HepG2 (cell line): ENCODE measurements at regions not wholly inside any gene's neighbourhood (a gene's known extent, or its start where the extent isn't known, plus 50 kb on each side); places are given as distances from the start of the nearest gene placed in this dataset.

Source experiments
- ATAC-seq: fragments of 200-7000 bp; cut with Tn5 transposase; 3 replicates; pipeline ENCODE4 v1.9.1; 2020; ENCODE audit warnings: mild to moderate bottlenecking, moderate library complexity
- BruUV-seq: library from RNA; stranded (reverse); fragments of 400-500 nt; replicated peaks from 2 replicates; lab custom pipeline; 2021; lab: Mats Ljungman, UMichigan
- CTCF ChIA-PET: fragments of 300-600 bp; formaldehyde crosslinking; extraction: SDS; loops from one replicate; lab custom pipeline; 2021; ENCODE audit warnings: low total read pairs, inconsistent platforms, low intra/inter-chr PET ratio; lab: Yijun Ruan, JAX
- POLR2A ChIA-PET: fragments of 350-600 bp; sonication (Branson Sonifier 250); formaldehyde crosslinking; loops from one replicate; lab custom pipeline; 2020; ENCODE audit warnings: antibody characterized with exemption, inconsistent platforms; lab: Yijun Ruan, JAX
- DNase-seq: peaks from one replicate; pipeline ENCODE4 v3.0.0-alpha.2; 2015; ENCODE audit warnings: low spot score
- FAIRE-seq: peaks from 3 replicates; lab custom pipeline; 2011; peaks lifted over from hg19 to GRCh38; lab: Jason Lieb, UNC
- H2AFZ ChIP-seq: one replicate; pipeline ENCODE4 v1.6.1; 2011; ENCODE audit warnings: low read length, inconsistent platforms
- H3K27ac ChIP-seq: fragments of 300-600 bp; 3 replicates; pipeline ENCODE4 v1.8.0; 2011; ENCODE audit warnings: mixed run types, mild to moderate bottlenecking, mixed read lengths, low read length, inconsistent platforms; ENCODE audit not compliant: insufficient read depth; ENCODE audit errors: extremely low read length
- H3K27me3 ChIP-seq, 2 experiments: fragments of 200-600 bp in 1 of 2; 2 replicates in 1 of 2; 3 replicates in 1 of 2; pipeline versions ENCODE4 v1.6.0 to v1.8.0; 2011; ENCODE audit warnings: low read length in 2 of 2, mild to moderate bottlenecking in 2 of 2, moderate library complexity in 2 of 2, inconsistent platforms in 1 of 2; ENCODE audit not compliant: insufficient read depth in 2 of 2, control insufficient read depth in 1 of 2
- H3K36me3 ChIP-seq, 2 experiments: fragments of 200-600 bp in 1 of 2; replicated peaks in 1 of 2; 2 replicates in 1 of 2; 3 replicates in 1 of 2; pipeline versions ENCODE4 v1.5.1 to v1.8.0; 2011; ENCODE audit warnings: low read length in 2 of 2, inconsistent platforms in 1 of 2; ENCODE audit not compliant: insufficient read depth in 2 of 2, control insufficient read depth in 1 of 2
- H3K4me1 ChIP-seq: 2 replicates; pipeline ENCODE4 v1.5.1; 2012; ENCODE audit warnings: low read length, inconsistent platforms; ENCODE audit not compliant: insufficient read depth
- H3K4me2 ChIP-seq: 2 replicates; pipeline ENCODE4 v1.6.0; 2011; ENCODE audit warnings: low read depth, low read length, inconsistent platforms
- H3K4me3 ChIP-seq, 3 experiments: fragments of 200-600 bp in 1 of 3; sonication (generic), shearing (Covaris generic) in 1 of 3; replicated peaks in 1 of 3; 2 replicates each; pipeline ENCODE4 v1.5.1; 2011 to 2016; ENCODE audit warnings: low read length in 3 of 3, inconsistent platforms in 2 of 3, low read depth in 2 of 3, mild to moderate bottlenecking in 2 of 3, control low read depth in 1 of 3, mixed read lengths in 1 of 3; ENCODE audit not compliant: insufficient read depth in 1 of 3
- H3K79me2 ChIP-seq: one replicate; pipeline ENCODE4 v1.6.1; 2011; ENCODE audit warnings: low read length, inconsistent platforms; ENCODE audit not compliant: insufficient read depth
- H3K9ac ChIP-seq: 2 replicates; pipeline ENCODE4 v1.6.0; 2011; ENCODE audit warnings: mild to moderate bottlenecking, low read depth, low read length, inconsistent platforms; ENCODE audit not compliant: insufficient read depth
- H3K9me3 ChIP-seq: 2 replicates; pipeline ENCODE4 v1.5.1; 2012; ENCODE audit warnings: mild to moderate bottlenecking, low read length
- H4K20me1 ChIP-seq: 2 replicates; pipeline ENCODE4 v1.6.0; 2011; ENCODE audit warnings: inconsistent platforms, mild to moderate bottlenecking, low read length, moderate library complexity; ENCODE audit not compliant: insufficient read depth
- HDAC6 ChIP-seq: fragments of 200-600 bp; sonication (generic); IDR thresholded peaks from 2 replicates; pipeline ENCODE4 v1.7.0; 2017; ENCODE audit warnings: mild to moderate bottlenecking, antibody characterized with exemption, low read length, low read depth
- XRCC5 ChIP-seq: fragments of 200-400 bp; formaldehyde crosslinking; optimal IDR thresholded peaks from 2 replicates; pipeline ENCODE3; 2017; ENCODE audit warnings: mild to moderate bottlenecking, low read length
- ZNF614 ChIP-seq: IDR thresholded peaks from 2 replicates; pipeline ENCODE4 v1.6.1; 2018; ENCODE audit warnings: missing biosample characterization, missing genetic modification reagents, inconsistent platforms, borderline replicate concordance
- WGBS: methylation state at CpG from one replicate; pipeline ENCODE4 v1.1.6; 2017; ENCODE audit warnings: low lambda C conversion rate; 5-methylcytosine and 5-hydroxymethylcytosine counted together
- in situ Hi-C: cut with HindIII; loops from 2 replicates; pipeline ENCODE4 v1.10.0; 2017; ENCODE audit warnings: low pct_unique_long_range_greater_than_20kb; ENCODE audit not compliant: extremely low pct_ligation_motif_present
- intact Hi-C: fragments of 100-400 bp; cut with micrococcal nuclease; formaldehyde crosslinking; loops from one replicate; pipeline ENCODE4 v1.10.0; 2022; ENCODE audit not compliant: unreplicated experiment
- TF ChIP-seq, protein P1 (sequence below): sonication (generic); formaldehyde crosslinking; IDR thresholded peaks from 2 replicates; pipeline ENCODE4 v1.4.0; 2020; ENCODE audit warnings: missing genetic modification reagents, mild to moderate bottlenecking, borderline replicate concordance
- TF ChIP-seq, protein P2 (sequence below): sonication (generic); formaldehyde crosslinking; IDR thresholded peaks from 2 replicates; pipeline ENCODE4 v1.5.0; 2020; ENCODE audit warnings: mild to moderate bottlenecking, missing genetic modification reagents

DNA sequence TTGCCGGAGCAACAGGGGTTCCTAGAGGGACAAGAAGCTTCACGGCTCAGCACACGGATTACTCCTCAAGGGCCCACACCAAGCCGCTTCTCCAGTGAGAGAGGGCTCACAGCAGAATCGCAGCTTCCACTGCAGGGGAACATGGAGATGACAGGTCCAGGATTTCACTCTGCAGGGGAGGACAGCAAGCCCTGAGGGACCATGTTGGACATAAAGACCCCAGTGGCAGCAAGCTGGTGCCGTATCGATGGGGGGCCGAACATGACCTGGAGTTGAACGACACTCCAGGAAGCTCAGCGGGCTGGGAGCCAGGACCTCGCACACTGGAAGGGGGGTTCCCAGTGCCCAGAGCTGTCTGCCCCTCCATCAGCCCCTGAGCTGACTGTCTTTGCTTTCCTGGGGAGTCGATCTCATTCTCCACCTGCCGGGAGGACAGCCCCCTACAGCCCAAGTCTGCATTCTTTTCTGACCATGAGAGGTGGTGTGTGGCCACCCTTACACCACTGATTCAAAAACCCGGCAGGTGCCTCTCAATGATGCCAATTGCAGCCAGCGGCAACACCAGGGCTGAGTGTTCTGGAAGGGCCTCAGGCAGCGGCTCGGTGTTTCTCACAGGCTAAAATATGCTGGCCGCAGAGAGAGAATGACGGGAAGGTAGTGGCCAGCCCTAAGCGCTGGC is 194.5 kb upstream of the CDH4 start:
- Histone ChIP-seq H4K20me1 (no peaks in the 10 kb centered on the region), H3K27me3 (peaks cover 2 to 58% of the 10 kb centered on the region in 2 experiments; a peak in 4 of 5 replicates), H3K4me1 (no peaks in the 10 kb centered on the region), H3K27ac (no peak overlapping the region), H3K9me3 (no peaks in the 10 kb centered on the region), H3K4me2 (no peak overlapping the region), H3K79me2 (no peaks in the 10 kb centered on the region), H3K36me3 (no peaks in the 10 kb centered on the region), H3K4me3 (no peak overlapping the region), H2AFZ (no peak overlapping the region), H3K9ac (no peak overlapping the region)
- in situ Hi-C loops = no loop called here
- FAIRE-seq (no peak), ATAC-seq (no peak), DNase-seq (no peak)
- POLR2A ChIA-PET = no interaction called here
- CTCF ChIA-PET = no interaction called here
- WGBS = 21% methylated on average over 17 of the region's 20 CpGs
- no TSS peak for BruUV-seq
- intact Hi-C loops = no loop called here
- TF ChIP-seq, protein P1, sequence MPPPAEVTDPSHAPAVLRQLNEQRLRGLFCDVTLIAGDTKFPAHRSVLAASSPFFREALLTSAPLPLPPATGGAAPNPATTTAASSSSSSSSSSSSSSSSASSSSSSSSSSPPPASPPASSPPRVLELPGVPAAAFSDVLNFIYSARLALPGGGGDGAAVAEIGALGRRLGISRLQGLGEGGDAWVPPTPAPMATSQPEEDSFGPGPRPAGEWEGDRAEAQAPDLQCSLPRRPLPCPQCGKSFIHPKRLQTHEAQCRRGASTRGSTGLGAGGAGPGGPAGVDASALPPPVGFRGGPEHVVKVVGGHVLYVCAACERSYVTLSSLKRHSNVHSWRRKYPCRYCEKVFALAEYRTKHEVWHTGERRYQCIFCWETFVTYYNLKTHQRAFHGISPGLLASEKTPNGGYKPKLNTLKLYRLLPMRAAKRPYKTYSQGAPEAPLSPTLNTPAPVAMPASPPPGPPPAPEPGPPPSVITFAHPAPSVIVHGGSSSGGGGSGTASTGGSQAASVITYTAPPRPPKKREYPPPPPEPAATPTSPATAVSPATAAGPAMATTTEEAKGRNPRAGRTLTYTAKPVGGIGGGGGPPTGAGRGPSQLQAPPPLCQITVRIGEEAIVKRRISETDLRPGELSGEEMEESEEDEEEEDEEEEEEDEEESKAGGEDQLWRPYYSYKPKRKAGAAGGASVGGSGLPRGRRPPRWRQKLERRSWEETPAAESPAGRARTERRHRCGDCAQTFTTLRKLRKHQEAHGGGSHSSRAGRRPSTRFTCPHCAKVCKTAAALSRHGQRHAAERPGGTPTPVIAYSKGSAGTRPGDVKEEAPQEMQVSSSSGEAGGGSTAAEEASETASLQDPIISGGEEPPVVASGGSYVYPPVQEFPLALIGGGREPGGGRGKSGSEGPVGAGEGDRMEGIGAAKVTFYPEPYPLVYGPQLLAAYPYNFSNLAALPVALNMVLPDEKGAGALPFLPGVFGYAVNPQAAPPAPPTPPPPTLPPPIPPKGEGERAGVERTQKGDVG (CRISPR knock-in tag) = no peak
- no peak for TF ChIP-seq HDAC6
- no peak for TF ChIP-seq ZNF614 (CRISPR knock-in tag)
- TF ChIP-seq XRCC5 = no peak
- TF ChIP-seq, protein P2, sequence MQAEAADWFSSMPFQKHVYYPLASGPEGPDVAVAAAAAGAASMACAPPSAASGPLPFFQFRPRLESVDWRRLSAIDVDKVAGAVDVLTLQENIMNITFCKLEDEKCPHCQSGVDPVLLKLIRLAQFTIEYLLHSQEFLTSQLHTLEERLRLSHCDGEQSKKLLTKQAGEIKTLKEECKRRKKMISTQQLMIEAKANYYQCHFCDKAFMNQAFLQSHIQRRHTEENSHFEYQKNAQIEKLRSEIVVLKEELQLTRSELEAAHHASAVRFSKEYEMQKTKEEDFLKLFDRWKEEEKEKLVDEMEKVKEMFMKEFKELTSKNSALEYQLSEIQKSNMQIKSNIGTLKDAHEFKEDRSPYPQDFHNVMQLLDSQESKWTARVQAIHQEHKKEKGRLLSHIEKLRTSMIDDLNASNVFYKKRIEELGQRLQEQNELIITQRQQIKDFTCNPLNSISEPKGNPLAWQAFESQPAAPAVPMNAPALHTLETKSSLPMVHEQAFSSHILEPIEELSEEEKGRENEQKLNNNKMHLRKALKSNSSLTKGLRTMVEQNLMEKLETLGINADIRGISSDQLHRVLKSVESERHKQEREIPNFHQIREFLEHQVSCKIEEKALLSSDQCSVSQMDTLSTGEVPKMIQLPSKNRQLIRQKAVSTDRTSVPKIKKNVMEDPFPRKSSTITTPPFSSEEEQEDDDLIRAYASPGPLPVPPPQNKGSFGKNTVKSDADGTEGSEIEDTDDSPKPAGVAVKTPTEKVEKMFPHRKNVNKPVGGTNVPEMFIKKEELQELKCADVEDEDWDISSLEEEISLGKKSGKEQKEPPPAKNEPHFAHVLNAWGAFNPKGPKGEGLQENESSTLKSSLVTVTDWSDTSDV (CRISPR knock-in tag) = no peak
